HUDEP-2 (cell line): ENCODE measurements at regions not wholly inside any gene's neighbourhood (a gene's known extent, or its start where the extent isn't known, plus 50 kb on each side); places are given as distances from the start of the nearest gene placed in this dataset.

Source experiments
- DNase-seq, 76 experiments: peaks; one replicate each; lab custom pipeline; 2025; ENCODE audit not compliant: unreplicated experiment in 76 of 76; lab: John Stamatoyannopoulos, UW

GRCh38 chr18:68532328-68532885, 182.5 kb downstream of the TMX3 start:
- no peak for DNase-seq

GRCh38 chr18:68525091-68525490, 189.8 kb downstream of the TMX3 start:
- DNase-seq: no peak

GRCh38 chr18:68520406-68521075, 194.4 kb downstream of the TMX3 start:
- DNase-seq: no peak

DNA sequence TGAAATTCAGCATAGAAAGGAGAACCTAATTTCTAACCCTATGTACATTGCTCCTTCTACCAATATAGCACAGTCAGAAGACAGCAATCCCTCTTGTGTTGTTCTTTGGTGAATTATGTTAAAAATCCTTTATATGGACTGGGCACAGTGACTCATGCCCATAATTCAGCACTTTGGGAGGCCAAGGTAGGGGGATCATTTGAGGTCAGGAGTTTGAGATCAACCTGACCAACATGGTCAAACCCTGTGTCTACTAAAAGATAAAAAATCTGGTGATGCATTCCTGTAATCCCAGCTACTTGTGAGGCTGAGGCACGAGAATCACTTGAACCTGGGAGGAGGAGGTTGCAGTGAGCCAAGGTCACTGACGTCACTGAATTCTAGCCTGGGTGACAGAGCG, 195.6 kb downstream of the TMX3 start:
- no peak for DNase-seq

- no peak for DNase-seq
Observed at GRCh38 chr18:68509902-68510301, 205.0 kb downstream of the TMX3 start.

GRCh38 chr18:68507781-68508180, 207.1 kb downstream of the TMX3 start:
- DNase-seq: no peak

- no peak for DNase-seq
Observed at GRCh38 chr18:68505178-68505574, 209.7 kb downstream of the TMX3 start.

DNA sequence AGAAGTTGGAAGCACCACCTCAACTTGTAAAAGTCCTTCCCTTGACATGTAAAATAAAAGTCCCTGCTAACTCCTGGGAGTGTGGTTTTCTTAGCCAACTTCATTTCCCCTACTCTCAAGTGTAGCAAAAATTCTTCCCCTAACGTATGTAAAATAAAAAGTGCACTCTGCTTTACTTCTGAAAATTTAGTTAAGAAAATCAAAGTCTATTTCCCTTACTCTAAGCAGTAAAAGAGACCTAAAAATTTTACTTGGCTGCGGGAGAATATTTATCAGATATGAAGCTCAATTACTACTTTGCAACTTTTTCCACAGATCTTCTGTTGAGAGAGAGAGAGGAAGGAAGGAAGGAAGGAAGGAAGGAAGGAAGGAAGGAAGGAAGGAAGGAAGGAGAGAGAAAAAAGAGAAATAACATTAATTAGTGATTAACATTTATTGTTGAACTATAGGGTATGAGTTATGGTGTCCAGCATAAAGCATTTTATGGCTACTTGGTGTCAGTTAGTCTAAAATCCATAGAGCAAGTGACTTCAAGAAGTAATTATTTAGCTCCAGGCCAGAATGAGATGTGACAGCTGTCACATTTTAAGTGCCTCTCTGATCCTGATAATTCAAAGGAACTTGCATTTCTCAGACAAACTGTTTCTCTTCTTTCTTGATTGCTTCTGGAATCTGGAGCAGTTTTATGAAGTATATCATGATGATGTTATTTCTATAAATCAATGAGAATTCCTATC, 210.3 kb downstream of the TMX3 start:
- no peak for DNase-seq

GRCh38 chr18:68500556-68500955, 214.4 kb downstream of the TMX3 start:
- DNase-seq: no peak

DNA sequence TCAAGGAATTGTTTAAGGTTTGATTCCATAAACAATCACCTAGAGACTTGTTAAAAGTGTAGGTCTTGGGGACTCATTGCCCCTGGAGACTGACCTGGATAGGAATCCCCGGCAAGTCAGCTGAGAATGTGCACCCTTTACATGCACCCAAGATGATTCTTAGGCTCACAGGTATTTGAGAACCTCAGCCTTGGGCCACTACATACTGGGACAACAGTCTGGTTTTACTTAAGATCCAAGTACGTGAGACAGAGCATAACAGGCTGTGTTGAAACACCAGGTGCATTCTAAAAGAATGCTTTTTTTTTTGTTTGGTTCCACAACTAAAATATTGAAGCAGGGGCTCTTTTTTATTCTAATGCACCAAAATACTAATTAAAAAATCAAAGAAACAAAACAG, 215.8 kb downstream of the TMX3 start:
- no peak for DNase-seq

DNA sequence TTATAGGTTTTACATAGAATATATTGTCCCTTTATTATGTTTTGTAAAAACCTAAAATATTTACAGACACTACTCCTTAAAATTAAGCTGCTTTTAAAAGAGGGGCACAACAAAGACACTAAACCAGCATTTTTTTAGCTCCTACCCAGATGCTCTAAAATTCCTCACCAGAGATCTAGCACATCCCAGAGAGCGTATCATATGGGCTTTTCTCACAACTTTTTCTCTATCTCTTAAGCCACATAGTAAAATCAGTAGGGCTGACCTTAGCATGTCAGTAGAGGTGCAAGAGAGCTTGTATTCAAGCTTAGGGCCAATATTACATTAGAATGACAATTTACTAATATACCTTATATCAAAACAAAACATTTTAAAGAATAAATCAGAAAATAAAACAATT, 216.3 kb downstream of the TMX3 start:
- no peak for DNase-seq

GRCh38 chr18:68498185-68498584, 216.7 kb downstream of the TMX3 start:
- no peak for DNase-seq

GRCh38 chr18:68494802-68495581, 219.9 kb downstream of the TMX3 start:
- no peak for DNase-seq

GRCh38 chr18:68489013-68489792, 225.7 kb downstream of the TMX3 start:
- no peak for DNase-seq

- no peak for DNase-seq
Observed at GRCh38 chr18:68484241-68484640, 230.7 kb downstream of the TMX3 start.

DNA sequence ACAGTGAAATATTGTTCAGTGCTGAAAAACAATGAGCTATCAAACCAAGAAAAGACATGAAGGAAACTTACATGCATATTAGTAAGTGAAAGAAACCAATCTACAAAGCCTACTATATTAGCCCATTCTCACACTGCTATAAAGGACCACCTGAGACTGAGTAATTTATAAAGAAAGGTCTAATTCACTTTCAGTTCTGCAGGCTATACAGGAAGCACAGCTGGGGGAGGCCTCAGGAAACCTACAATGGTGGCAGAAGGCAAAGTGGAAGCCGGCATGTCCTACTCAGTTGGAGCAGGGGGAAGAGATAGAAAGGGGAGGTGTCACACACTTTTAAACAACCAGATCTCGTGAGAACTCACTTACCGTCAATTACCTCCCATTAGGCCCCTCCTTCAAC, 232.1 kb downstream of the TMX3 start:
- DNase-seq: no peak

- DNase-seq: peak in 1 of 76 experiments; percentile 30
Observed at GRCh38 chr18:68480196-68480595, 234.7 kb downstream of the TMX3 start.

- no peak for DNase-seq
Observed at GRCh38 chr18:68478246-68478645, 236.7 kb downstream of the TMX3 start.

GRCh38 chr18:68475883-68476282, 239.0 kb downstream of the TMX3 start:
- DNase-seq: no peak

GRCh38 chr18:68472701-68473295, 242.1 kb downstream of the TMX3 start:
- DNase-seq: no peak
